ENCODE measurements at regions not wholly inside any gene's neighbourhood (a gene's known extent, or its start where the extent isn't known, plus 50 kb on each side); places are given as distances from the start of the nearest gene placed in this dataset.

DNA sequence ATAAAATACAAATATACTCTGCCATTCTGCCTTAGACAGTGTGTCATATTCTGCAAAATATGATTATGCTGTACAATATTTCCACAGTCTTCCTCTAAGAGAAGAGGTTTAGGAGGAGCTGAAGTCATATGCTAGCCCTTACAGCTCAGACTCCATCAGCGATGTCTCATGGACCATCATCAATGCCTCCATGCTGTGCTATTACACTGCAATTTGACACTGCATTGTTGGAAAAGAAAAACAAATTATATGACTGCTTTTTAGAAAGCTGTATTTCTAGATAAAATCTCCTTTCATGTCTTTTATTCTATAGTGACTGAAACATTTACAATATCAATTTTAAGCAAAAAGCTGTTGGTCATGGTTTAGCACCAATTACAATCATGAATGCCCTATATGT is 1089.4 kb upstream of the MIR17HG start (continued):
- TF ChIP-seq SP1 (IDR thresholded peaks at IDR 0.05; ENCODE audit: low read depth) (no peak), FOSL1 (IDR thresholded peaks at IDR 0.05; ENCODE audit: low read depth) (no peak), YY1 (IDR thresholded peaks at IDR 0.05; ENCODE audit: extremely low read depth, insufficient replicate concordance, low read depth, low read length) (no peak), CBX3 (IDR thresholded peaks at IDR 0.05; ENCODE audit: low read depth) (no peak)

DNA sequence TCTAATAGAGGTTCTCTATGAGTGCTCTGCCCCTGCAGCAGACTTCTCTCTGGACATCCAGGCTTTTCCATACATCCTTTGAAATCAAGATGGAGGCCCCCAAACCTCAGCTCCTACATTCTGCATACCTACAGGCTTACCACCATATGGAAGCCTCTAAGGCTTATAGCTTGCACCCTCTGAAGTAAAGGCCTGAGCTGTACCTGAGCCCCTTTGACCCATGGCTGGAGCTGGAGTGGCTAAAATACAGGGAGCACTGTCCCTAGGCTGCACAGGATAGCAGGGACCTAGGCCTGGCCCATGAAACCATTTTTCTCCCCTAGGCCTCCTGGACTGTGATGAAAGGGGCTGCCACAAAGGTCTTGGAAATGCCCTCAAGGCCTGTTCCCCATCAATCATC is 1086.1 kb upstream of the MIR17HG start:
- no peak overlapping the region for H2AFZ ChIP-seq (ENCODE audit: low read depth, low read length, poor library complexity, severe bottlenecking)
- no peak overlapping the region for H3K4me2 ChIP-seq (ENCODE audit: low read length)
- no peaks in the 10 kb centered on the region for H3K27me3 ChIP-seq (ENCODE audit: insufficient read depth, low read length)
- ChIA-PET RAD21 (ENCODE audit: low non-redundant PET in 1 of 2, low total read pairs in 2 of 2, uncharacterized antibody in 2 of 2, unreplicated experiment in 2 of 2) (no interaction called here), CTCF (no interaction called here), POLR2A (no interaction called here)
- no peak overlapping the region for H3K27ac ChIP-seq (ENCODE audit: low read depth, low read length)
- no peak for DNase-seq (ENCODE audit: low read depth, low spot score)
- H4K20me1 ChIP-seq (ENCODE audit: insufficient read depth) = no peaks in the 10 kb centered on the region
- H3K9ac ChIP-seq (ENCODE audit: low read length) = no peak overlapping the region
- H3K9me3 ChIP-seq (ENCODE audit: control insufficient read depth in 1 of 2, insufficient read depth in 1 of 2, low read depth in 1 of 2, low read length in 2 of 2) = no peaks in the 10 kb centered on the region
- intact Hi-C loops (cut with micrococcal nuclease) = no loop called here
- TF ChIP-seq, protein P1, sequence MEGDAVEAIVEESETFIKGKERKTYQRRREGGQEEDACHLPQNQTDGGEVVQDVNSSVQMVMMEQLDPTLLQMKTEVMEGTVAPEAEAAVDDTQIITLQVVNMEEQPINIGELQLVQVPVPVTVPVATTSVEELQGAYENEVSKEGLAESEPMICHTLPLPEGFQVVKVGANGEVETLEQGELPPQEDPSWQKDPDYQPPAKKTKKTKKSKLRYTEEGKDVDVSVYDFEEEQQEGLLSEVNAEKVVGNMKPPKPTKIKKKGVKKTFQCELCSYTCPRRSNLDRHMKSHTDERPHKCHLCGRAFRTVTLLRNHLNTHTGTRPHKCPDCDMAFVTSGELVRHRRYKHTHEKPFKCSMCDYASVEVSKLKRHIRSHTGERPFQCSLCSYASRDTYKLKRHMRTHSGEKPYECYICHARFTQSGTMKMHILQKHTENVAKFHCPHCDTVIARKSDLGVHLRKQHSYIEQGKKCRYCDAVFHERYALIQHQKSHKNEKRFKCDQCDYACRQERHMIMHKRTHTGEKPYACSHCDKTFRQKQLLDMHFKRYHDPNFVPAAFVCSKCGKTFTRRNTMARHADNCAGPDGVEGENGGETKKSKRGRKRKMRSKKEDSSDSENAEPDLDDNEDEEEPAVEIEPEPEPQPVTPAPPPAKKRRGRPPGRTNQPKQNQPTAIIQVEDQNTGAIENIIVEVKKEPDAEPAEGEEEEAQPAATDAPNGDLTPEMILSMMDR (IDR thresholded peaks at IDR 0.05 in 2 of 3, conservative IDR thresholded peaks at IDR 0.05 in 1 of 3; ENCODE audit: borderline replicate concordance in 1 of 3, insufficient read depth in 1 of 3, low read depth in 2 of 3, low read length in 2 of 3) = no peak
- TF ChIP-seq RAD21 (IDR thresholded peaks at IDR 0.05; ENCODE audit: low read depth) (no peak), SRF (IDR thresholded peaks at IDR 0.05; ENCODE audit: low read depth) (no peak), EGR1 (IDR thresholded peaks at IDR 0.05; ENCODE audit: low read depth) (no peak), POLR2A (IDR thresholded peaks at IDR 0.05; ENCODE audit: borderline replicate concordance, extremely low read depth, insufficient read depth, insufficient read length) (no peak), SIN3A (IDR thresholded peaks at IDR 0.05; ENCODE audit: low read depth) (no peak), EZH2 (IDR thresholded peaks at IDR 0.05) (no peak), CEBPB (IDR thresholded peaks at IDR 0.05; ENCODE audit: low read depth) (no peak), CBX3 (IDR thresholded peaks at IDR 0.05; ENCODE audit: low read depth) (no peak), ZNF274 (IDR thresholded peaks at IDR 0.05; ENCODE audit: low read depth, low read length) (no peak)
- TF ChIP-seq, protein P2, sequence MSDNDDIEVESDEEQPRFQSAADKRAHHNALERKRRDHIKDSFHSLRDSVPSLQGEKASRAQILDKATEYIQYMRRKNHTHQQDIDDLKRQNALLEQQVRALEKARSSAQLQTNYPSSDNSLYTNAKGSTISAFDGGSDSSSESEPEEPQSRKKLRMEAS (IDR thresholded peaks at IDR 0.05) = no peak
- no peaks in the 10 kb centered on the region for H3K4me1 ChIP-seq (ENCODE audit: control insufficient read depth in 1 of 2, insufficient read depth in 2 of 2, low read length in 2 of 2)
- no peaks in the 10 kb centered on the region for H3K36me3 ChIP-seq (ENCODE audit: control insufficient read depth in 1 of 2, insufficient read depth in 2 of 2, low read length in 2 of 2)
- no TSS peak for BruUV-seq (replicated peaks)
- H3K9me2 ChIP-seq (ENCODE audit: insufficient read depth) = no peaks in the 10 kb centered on the region
- no peak for ATAC-seq
- no peaks in the 10 kb centered on the region for H3K79me2 ChIP-seq (ENCODE audit: insufficient read depth, low read length)
- H3K4me3 ChIP-seq (replicated peaks in 1 of 2; ENCODE audit: low read depth in 1 of 2, low read length in 2 of 2) = no peak overlapping the region

Data from HCT116 (cell line).